Lung microvascular endothelial cell (primary cell): ENCODE measurements at regions not wholly inside any gene's neighbourhood (a gene's known extent, or its start where the extent isn't known, plus 50 kb on each side); places are given as distances from the start of the nearest gene placed in this dataset.

ENCODE experiments used
- DNase-seq, 2 donors: peaks; one replicate each; pipeline versions ENCODE4 v3.0.0 to v3.0.0-alpha.2; 2010; ENCODE audit warnings: low read depth in 2 of 2

GRCh38 chr10:108872854-108873253, 1050.5 kb downstream of the XPNPEP1 start:
- DNase-seq, result no peak

DNA sequence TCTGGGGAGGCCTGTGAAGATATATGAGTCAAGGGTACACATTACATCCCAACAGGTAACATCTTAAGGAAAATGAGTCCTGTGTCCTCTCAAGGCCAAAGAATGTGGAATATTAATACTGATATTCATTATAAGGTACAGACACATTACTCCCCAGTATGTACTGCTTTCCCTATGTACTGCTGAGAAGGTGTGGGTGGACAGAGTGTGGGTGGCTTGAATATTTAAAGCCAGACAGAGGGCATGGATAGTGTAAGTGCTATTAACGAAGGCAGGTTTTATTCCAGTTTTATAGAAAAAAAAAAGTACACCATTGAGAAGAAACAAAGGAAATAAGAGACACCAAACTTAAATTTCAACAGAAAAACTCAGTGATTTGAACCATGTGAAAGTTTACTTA, 1054.4 kb downstream of the XPNPEP1 start:
- no peak for DNase-seq

GRCh38 chr10:108862676-108863350, 1060.5 kb downstream of the XPNPEP1 start:
- DNase-seq, result no peak

GRCh38 chr10:108861181-108861754, 1062.0 kb downstream of the XPNPEP1 start:
- no peak for DNase-seq

GRCh38 chr10:108852211-108852610, 1071.1 kb downstream of the XPNPEP1 start:
- DNase-seq, result no peak

GRCh38 chr10:108850138-108850854, 1073.0 kb downstream of the XPNPEP1 start:
- no peak for DNase-seq

GRCh38 chr10:108849688-108850087, 1073.6 kb downstream of the XPNPEP1 start:
- no peak for DNase-seq

- no peak for DNase-seq
Observed at GRCh38 chr10:108849186-108849585, 1074.1 kb downstream of the XPNPEP1 start.

- no peak for DNase-seq
Observed at GRCh38 chr10:108848046-108848445, 1075.3 kb downstream of the XPNPEP1 start.

GRCh38 chr10:108840944-108841343, 1082.4 kb downstream of the XPNPEP1 start:
- no peak for DNase-seq

DNA sequence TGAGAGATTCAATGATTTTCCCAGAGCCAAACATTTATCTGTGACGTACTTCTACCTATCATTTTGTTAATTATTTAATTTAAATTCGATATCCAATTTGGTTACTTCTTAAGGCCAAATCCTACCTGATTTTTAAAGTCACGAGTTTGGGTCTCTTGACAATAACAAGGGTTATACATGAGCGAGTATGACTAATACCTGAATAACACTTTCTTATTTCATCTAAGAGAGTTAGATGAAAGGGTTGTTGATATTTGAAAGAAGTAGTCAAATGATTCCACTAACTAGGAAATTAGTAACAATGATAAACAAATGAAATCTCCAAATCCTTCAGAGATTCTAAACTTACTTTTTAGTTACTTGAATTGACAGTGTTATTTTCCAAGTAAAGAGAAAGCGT, 1086.9 kb downstream of the XPNPEP1 start:
- no peak for DNase-seq

GRCh38 chr10:108822026-108822425, 1101.3 kb downstream of the XPNPEP1 start:
- DNase-seq, result no peak

DNA sequence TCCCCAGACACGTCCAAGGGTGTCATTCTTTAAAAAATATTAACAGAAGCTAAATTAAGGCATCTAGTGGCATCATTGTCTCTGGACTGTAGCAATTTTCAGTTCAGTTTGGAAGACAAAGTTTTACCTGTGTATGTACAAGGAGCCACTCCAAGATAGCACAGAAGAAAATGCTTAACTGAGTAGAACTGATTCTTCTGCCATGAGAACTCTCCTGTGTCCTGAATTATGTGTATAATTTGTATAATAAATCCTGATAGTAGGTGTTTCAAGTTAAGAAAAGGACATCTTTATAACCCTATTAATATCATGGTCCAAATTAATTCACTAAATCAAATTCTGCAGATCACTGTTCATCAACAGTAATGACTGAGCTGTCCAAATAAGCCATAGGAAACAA, 1104.0 kb downstream of the XPNPEP1 start:
- DNase-seq, result no peak

- no peak for DNase-seq
Observed at GRCh38 chr10:108817584-108817983, 1105.7 kb downstream of the XPNPEP1 start.

DNA sequence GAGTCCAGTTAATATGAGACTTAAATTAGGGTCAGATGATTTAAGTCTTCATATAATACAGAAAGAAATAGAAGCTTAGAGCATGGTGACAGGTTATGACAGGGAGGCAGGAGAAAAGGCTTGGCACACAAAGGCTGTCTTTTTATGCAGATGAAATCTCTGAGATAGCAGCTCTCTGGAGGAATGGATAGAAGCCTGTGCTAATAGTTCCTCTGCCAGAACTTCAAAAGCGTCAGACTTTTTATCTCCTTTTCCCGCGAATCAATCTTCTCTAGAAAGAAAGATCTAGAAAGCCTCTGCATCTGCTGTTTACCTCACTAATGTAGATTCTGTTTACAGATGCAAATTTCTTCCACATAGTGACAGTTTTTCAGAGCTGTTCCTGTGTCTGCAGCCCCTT, 1106.2 kb downstream of the XPNPEP1 start:
- no peak for DNase-seq

GRCh38 chr10:108812906-108813305, 1110.4 kb downstream of the XPNPEP1 start:
- no peak for DNase-seq

DNA sequence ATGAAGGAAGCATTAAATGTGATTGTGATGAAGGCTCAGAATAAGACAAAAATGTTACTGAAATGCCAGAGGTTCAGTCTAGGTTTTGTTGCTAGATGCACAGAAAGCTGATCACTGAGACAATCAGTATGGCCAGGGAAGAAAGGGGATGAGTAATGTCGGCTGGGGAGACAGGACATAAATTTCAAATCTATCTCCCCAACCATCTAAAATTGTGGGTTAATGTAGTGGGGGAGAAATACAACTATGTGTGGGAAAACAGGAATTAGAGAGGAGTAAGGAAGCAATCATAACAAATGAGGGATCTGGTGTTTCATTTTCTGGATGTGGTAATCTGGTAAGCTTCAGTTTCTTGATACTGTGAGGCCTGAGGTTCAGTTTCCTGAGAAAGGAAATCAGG, 1111.0 kb downstream of the XPNPEP1 start:
- no peak for DNase-seq

DNA sequence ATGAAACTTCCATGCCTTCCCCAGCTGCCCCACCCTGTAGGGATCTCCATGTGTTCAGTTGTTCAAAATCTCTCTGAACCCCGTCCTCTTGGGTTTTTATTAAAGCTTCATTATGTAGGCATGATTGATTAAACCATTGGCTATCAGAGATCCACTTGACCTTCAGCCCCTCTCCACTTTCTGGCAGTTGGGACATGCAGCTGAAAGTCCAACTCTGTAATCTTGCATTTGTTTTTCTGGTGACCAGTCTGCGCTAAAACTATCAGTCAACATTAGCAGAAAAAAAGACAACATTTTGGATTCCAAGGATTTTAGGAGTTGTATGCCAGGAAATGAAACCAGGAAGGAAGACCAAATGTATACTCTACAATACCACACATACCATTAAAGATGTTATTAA, 1115.1 kb downstream of the XPNPEP1 start:
- no peak for DNase-seq

GRCh38 chr10:108801775-108802517, 1121.4 kb downstream of the XPNPEP1 start:
- no peak for DNase-seq

DNA sequence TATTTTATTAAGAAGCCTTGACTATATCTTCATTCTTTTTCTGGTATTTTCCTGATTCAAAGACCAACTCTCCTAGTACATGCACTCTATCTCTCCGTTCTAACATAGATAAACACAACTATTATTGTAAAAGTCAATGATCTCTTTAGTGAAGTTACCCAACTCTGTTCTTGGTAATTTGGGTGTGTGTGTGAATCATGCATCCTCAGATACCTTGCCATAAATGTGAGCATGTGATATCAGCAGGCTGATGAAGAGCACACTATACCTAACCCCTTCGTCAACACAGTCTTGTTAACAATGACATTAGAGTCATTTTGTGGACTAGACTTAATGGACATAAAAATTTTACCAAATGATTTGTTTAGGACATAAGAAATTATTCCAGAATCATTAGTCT, 1122.1 kb downstream of the XPNPEP1 start:
- DNase-seq, result no peak

DNA sequence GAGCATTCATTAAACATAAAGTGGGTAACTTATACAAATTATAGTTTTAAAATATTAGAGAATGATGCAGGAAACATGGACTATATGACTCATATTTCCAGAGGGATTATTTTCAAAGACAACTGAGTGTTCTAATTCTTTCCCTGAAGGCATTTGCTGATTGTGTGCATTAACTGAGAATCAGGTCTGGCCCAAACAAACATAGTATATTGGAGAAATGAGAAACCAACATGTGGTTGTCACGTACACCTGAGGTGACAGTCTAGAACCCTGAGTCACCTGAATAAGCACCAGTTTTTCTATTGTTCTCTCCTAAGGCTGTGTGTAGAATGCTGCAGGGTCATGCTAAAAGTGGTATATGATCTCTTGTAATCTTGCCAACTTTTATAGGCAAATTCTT, 1125.7 kb downstream of the XPNPEP1 start:
- DNase-seq, result no peak

DNA sequence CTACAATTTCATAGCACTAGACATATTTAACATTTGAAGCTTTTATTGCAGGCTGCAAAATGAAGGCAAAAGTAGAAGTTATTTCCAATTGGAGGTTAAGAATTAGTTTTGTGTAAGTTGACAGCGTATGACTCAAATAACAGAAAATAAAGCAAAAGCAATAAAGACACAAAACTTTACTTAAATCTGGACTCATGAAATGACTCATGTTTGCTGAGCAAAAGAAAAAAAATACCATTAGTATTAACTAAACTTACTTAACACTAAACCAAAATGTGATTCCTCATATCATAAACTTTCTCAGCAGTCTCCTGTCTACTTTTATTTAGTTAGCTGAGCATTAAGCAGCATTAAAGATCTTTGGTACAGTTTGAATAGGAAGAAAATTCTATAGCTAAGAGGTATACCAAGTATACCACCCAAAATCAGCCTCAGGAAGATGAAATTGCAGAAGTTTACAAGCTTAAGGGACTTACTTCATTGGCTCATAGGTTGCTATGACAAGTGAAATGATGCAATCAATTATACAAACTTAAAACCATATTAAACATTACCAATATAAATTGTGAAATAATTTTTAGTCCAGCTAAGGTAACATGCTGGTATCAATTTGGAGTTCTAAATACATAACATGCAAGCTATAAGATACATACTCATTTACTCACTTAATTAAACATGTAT, 1131.4 kb downstream of the XPNPEP1 start:
- no peak for DNase-seq
